HG02840 (cell line): ENCODE measurements at regions not wholly inside any gene's neighbourhood (a gene's known extent, or its start where the extent isn't known, plus 50 kb on each side); places are given as distances from the start of the nearest gene placed in this dataset.
A peak's percentile ranks its signal among the peaks of the same experiment; 100 is the strongest.
"Not testable (repeated sequence)": the region's sequence is repeated elsewhere in the genome, so short reads cannot be mapped to it uniquely, and the experiment has no call there.

Source experiments
- ATAC-seq: cut with Tn5 transposase; IDR thresholded peaks from one replicate; pipeline ENCODE4 v1.9.1; 2021; ENCODE audit warnings: mild to moderate bottlenecking, moderate library complexity, moderate number of reproducible peaks; ENCODE audit not compliant: unreplicated experiment, low FRiP score

DNA sequence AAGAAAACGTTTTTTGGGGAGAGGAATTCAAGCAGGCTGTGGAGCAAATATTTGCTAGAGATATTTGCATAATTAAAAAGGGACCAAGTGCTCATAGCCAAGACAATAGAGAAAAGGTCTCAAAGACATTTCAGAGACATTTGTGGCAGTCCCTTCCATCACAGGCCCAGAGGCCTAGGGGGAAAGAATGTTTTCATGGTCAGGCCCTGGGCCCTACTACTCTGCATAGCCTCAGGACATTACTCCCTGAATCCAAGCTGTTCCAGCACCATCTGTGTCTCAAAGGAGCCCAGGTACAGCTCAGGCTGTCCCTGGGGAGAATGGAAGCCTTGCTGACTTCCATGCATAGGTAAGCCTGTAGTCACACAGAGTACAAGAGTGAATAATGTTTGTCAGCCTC lies 113.0 kb upstream of the KIF2A start:
- ATAC-seq, result no peak

DNA sequence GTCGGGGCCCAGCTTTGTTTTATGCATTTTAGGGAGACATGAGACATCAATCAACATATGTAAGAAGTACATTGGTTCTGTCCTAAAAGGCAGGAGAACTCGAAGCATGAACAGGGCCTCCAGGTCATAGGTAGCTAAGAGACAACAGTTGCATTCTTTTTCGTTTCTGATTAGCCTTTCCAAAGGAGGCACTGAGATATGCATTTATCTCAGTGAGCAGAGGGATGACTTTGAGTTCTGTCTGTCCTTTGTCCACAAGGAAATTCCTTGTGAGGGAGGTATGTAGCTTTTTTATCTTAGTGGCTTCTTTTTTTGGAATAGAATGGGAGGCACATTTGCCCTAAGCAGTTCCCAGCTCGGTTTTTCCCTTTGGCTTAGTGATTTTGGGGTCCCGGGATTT lies 109.5 kb upstream of the KIF2A start:
- ATAC-seq, result not testable (repeated sequence)

DNA sequence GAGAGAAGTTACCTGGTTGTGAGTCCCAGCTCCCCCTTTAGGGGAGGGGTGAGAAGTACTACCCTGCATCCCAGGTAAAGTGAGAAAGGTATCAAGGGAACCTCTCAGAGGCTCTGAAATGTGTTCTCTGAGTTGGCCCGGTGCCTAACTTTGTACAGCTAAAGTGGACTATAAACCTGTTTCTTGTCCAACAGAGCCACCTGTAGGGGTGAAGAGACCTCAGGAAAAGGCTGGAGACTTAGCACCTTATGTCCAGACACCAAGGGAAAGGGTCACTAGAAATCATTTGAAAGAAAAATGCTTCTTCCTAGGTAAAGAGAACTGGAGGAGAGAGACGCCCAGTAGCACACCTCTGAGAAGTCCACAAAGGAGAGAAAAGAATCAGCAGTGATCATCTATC lies 108.3 kb upstream of the KIF2A start:
- no peak for ATAC-seq

DNA sequence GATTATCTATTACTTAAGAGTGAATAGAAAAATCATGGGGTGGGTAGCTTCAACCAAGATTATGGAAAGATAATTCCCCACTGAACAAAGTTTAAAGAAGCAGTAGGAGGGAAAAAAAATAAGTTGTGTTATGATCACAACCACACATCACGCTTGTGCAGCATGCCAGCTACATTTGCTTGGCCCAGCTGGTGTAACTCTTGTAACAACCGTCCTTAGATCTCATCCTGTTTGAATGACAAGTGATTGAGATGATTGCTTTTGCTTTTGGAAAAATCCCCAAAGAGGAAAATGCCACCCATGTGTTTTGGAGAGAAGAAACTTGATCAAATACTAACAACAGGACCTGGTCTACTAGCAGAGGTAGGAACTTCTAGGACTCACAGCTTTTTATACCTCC lies 107.6 kb upstream of the KIF2A start:
- no peak for ATAC-seq

DNA sequence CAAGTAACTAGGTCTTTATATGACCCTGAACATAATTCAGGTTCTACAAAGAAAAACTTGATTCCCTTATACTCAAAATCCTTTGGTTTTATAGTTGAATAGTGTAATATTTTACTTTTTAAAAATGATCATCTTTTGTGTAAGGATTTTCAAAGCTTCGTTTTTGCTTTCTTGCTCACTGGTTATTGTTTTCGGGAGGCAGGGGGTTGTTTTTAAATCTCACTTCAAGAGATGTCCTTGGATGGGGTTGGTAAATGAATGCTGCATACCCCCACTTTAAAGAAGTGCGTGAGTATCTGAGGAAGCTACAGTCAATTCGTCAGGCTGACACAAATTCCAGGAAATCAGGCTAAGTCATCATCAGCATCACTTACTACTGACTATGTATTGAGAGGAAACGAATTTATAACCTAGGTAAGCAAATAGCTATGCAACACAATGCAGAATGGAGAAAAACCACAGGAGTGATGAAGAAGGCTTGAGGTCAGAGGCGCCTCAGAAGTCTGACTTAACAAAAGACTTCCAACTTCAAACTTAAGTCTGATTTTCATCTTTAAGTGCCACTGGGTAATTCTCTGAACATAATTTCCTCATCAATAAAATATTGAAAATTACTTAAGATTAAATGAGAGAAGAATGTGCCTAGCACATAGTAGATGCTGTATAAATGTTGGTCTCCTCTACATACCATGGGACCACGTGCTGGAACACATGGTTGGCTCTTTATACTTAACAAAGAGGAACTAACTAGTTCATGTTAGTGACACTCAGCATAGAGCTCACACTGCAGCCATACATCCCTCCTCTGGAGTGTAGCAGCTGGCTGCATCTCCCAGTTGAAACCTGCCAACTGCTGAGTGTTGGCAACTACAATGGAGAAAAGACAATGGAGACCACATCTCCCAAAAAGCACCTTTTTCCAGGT lies 106.0 kb upstream of the KIF2A start:
- ATAC-seq, result no peak

DNA sequence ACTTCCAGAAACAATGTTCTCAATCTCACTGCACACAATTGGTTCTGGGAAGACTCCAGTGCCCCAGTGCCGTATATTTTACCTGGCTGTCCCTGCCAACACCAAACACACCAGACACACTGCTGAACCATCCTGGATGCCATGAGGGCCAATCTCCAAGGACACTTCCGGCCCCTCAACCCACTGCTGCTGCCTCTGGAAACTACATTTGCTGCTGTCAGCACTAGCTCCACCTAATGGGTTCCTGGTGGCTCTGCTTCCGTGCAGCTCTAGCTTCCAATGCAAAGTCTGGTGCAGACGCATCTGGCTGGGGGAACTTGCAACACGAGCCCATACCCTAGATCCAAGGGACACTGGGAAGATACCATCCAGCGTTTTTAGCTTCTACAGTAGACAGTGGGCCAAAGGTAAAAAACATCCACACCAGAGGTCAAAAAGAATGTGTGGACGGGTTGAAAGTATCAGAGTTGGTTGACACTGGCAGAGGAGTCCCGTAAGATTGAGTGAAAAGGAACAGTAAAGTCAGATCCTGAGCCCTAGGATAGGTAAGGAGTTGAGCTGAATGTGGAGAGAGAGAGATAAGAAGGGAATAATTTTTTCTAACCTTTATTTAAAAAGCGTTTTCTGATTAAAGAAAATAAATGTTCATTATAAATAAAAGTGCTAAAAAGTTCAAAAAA lies 99.7 kb upstream of the KIF2A start:
- no peak for ATAC-seq

DNA sequence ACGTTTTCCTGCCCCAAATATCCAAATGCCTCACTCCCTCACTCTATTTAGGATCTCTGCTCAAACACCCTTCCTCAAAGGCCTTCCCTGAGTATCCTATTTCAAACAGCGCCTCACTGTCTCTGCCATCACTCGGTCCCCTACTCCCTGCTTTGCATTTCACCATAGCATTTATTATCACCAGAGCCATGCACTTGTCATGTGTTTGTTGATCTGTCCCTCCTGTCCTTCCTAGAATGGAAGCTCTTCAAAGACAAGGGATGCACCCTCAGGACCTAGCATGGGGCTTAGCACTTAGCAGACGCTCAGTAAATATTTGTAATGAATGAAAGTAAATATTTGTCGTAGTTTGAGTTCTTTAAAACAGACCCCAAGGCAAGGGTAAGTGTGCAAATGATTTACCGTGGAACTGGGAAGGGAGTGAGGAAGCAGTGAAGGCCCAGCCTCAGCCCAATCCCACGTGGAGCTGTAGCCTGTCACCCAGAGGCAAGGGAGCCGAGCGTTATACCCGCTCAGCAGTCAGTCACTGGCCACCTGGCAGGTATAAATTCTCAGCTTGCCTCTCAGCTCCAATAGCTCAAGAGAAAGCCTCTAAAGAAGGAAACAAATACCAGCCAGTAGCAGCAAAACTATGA lies 97.7 kb upstream of the KIF2A start:
- ATAC-seq, result no peak

DNA sequence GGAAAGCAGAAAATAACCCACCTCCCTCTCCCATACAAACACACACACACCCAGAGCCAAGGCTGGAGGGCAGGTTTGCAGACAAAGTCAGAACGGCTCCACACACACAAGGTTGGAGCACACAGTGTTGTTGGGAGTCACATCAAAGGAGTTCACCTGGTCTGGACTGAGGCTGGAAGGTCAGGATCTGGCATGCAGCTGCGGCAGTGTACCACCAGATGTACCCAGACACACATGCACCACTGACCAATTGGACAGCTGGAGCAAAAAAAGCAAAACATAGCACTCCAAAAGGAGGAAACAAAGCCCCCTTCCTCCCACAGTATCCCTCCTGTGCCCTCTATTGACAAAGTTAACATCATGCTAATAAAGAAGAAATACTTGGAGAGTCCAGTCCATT lies 94.6 kb upstream of the KIF2A start:
- no peak for ATAC-seq

DNA sequence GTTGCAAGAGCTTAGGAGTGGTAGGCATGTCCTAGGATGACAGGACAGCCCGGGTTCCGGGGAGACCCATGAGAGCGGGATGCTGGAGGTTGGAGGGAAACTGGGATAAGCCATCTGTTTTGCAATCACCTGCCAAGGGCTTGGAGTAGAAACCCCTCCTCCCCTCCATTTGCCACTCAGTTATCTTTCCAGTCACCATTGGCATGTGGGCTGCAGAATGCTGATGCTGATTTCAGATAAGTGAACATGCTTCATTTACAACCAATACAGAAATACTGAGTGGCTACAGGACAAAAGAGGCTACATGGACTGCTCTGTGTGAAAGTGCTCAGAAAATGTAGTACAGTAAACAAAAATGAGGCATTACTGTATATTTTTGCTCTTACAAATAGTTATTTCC lies 93.4 kb upstream of the KIF2A start:
- no peak for ATAC-seq

DNA sequence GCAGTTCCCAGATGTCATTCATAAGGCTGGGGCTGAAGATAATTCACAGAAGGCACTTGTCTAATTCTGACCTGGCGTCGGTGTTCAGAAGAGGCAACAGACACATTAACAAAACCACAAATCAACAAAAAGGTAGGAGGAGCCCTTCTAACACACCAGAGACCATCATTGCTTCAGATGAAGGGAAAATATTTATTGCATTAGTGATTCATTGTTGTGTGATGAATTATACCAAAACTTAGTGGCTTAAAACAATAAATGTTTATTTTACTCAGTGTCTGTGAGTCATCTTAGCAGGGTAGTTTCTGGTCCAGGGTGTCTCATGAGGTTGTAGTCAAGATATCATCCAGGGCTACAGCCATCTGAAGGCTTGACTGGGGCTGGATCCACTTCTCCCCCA lies 91.3 kb upstream of the KIF2A start:
- no peak for ATAC-seq

DNA sequence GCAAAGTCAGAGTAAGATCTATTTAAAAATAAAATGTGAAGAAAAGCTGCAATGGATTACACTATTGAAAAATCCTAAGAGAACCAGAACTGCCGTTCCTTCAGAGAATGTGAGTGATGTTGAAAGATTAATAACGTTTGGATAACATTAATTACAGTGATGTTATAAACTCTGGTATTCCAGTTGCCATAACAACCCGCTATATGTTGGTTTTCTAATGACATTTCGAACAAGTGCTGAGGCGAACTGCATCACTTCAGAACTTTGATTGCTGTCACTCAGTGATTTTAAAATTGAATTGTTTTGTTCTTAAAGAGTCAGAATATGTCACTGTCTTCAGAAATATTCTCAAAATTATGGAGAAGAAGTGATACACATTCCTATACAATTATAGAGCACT lies 89.4 kb upstream of the KIF2A start:
- not testable (repeated sequence) for ATAC-seq

DNA sequence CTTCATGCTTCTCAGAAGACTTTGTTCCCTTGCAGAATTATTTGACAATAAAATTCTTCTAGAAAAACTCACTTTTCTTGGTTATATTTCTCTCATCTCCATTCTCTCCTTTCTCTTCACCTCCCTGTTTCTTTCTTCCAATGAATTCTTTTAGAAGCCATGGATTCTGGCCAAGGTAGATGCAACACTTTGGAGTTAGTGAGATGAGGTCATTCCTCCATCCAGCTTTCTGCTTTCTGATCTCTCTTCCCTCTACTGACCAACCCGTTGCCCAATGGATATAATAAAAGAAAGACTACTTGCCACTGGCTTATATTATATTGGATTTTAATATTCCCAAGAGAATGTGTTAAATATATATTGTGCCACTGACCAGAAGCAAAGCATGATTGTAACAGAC lies 88.9 kb upstream of the KIF2A start:
- not testable (repeated sequence) for ATAC-seq

DNA sequence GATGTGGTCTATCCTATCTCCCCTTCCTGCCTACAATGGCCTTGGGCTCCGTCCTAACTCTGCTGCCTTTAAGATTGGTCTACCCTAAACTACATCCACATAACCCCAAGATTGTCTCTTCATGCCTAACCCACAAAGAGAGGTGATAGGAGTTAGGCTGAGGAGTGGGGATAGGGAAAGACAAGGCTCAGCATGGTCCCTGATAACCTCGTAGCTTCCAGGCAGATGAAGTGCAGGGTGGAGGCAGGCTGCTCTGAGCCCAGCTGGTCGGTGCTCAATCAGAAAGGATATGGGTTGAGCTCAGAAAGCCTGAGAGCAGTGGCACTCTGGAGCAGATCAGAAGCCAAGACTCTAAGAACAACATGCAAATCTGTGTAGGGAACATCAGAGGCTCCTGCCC lies 87.1 kb upstream of the KIF2A start:
- not testable (repeated sequence) for ATAC-seq

DNA sequence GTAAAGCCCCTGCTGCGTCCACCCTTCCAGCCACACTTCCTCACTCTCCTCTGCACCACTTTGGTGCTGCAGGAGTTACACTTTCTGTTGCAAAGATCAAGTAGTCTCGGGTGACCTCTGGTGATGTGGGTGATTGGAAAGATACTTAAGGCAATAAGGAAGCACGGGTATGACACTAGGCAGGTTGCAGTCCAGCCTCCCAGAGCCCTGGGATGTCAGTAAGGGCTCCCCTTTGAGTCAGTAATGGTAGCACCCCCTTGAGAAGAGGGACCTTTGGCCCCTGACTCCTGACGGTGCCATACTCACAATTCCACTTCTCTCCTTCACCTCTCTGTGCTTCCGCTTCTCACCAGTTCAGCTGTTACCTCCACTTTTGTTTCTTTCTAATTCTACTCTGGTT lies 84.1 kb upstream of the KIF2A start:
- ATAC-seq, result not testable (repeated sequence)

DNA sequence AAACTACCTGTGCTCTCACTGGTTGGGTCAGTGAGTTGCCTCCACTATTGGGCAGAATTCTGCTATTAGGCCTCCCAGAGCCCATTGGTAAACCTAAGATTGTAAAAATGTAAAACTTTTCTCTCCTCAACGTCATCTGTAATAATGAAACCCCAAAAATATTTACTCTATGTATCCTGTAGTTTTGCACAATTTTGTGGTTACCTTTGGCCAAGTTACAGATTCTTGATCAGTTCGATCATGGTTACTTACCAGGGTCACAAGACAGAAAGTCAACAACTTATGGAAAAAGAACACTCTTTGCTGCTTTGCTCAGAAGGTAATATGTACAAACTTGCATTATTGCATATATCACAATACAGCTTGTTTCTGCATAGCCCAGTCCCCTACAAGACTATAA lies 83.7 kb upstream of the KIF2A start:
- ATAC-seq, result not testable (repeated sequence)

DNA sequence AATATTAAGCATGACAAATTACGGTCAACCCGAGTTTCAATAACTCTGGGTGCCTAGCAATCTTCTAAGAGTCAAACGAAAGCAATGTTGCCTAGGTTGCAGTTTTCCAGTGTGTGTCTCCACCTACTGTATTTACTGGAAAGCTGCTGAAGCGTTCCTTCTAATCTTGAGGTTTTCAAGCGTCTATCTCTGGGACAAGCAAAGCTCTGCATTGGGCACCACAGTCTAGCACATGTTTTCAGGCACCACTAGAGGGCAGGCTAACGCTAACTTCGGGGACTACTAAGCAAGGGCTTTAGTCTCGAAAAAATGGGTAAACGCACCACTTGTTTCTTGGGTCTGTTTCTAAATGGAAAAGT lies 82.7 kb upstream of the KIF2A start:
- peak; percentile 90 for ATAC-seq

DNA sequence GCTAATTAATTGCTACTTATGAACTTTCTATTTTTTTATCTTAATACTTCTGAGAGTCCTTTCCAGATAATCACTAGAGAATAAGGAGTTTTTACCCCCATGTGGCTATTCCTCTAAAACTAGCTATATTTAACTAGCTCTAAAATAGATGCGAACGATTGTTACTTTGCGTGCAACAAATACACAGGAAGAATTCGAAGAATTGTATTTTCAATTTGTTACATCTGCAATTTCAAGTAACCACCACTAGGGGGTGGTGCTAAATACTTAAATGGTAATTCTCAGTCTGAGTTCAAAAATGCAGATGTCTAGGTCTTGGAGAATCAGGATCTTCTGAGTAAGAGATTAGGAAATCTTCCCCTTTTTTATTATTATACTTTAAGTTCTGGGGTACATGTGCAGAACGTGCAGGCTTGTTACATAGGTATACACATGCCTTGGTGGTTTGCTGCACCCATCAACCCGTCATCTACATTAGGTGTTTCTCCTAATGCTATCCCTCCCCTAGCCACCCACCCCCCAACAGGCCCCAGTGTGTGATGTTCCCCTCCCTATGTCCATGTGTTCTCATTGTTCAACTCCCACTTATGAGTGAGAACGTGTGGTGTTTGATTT lies 80.9 kb upstream of the KIF2A start:
- ATAC-seq, result not testable (repeated sequence)

DNA sequence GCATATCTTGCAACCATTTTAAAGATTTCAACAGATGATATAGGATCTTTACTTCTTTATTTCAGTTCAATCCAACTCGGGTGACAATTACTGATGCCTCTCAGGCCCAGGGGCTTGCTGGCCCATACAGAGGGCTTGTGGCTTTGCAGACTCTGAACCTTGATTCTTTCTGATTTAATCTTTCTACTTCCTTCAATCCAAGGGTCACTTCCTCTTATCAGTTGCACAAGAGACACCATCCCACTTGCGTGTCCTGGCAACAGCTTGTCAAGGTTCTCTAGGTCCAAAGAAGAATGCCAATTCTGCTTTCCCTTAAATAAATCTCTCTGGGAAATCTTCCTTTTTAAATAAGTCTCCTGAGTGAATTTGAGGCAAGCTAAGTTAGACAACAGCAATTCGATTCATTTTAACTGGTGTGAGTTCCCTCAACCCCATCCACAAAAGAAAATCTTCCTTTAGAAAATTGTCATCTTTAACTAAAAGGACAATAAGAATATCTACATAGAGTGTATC lies 75.1 kb upstream of the KIF2A start:
- ATAC-seq, result not testable (repeated sequence)

DNA sequence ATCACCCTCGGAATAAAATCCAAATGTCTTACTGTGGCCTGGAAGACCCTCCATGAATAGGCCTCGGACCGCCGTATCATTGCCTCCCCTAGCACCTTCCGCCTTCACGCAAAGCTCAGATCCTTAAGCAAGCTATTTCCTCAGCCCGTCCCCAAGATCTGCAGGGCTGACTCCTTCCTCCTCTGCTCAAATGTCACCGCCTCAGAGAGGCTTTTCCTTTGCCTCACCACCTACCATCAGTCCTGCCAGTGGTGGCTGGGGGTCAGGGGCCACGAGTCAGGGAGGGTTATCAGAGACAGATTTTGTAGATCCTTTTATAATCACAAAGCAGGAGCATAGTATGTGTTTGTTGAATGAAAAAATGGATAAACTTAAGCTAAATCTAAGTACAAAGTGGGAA lies 74.4 kb upstream of the KIF2A start:
- no peak for ATAC-seq

DNA sequence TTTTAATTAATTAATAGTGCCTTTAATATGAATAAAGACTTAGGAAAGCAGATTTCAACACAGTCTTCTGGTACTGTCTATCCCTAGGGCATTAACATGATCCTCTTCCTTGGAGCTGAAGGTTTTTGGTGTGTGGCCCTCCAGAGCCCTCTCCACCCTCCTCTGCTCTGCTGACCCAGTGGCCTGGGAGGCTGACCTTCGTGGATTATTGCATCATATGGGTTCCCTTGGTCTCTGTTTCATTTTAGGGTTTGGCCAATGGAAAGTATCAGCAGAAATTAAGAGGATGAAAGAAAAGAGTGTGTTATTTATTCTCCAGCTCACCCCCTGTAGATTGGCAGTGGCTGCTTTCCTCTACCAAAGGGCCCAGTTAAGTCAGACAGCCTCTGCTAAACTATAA lies 73.8 kb upstream of the KIF2A start:
- ATAC-seq, result not testable (repeated sequence)
